Vagina (tissue), 2 donors: ENCODE measurements at regions not wholly inside any gene's neighbourhood (a gene's known extent, or its start where the extent isn't known, plus 50 kb on each side); places are given as distances from the start of the nearest gene placed in this dataset.

Experiments
- POLR2A ChIP-seq, 2 donors: fragments of 450-650 bp; IDR thresholded peaks; one replicate each; pipeline ENCODE4 v1.6.1; 2017; ENCODE audit warnings: antibody characterized with exemption in 2 of 2, mild to moderate bottlenecking in 2 of 2, moderate library complexity in 2 of 2
- POLR2AphosphoS5 ChIP-seq, 2 donors: sonication (generic); formaldehyde crosslinking; IDR thresholded peaks; one replicate each; pipeline ENCODE4 v1.9.0; 2017; ENCODE audit warnings: antibody characterized with exemption in 2 of 2, mild to moderate bottlenecking in 2 of 2, low read depth in 1 of 2; ENCODE audit not compliant: insufficient read depth in 1 of 2
- TF ChIP-seq, protein P1 (sequence below), 3 experiments: fragments of 450-650 bp in 2 of 3; fragments of 200-600 bp in 1 of 3; sonication (generic) in 1 of 3; IDR thresholded peaks; one replicate each; pipeline ENCODE4 v1.5.1; 2017 to 2019; ENCODE audit warnings: antibody characterized with exemption in 3 of 3, mild to moderate bottlenecking in 2 of 3, moderate library complexity in 2 of 3

DNA sequence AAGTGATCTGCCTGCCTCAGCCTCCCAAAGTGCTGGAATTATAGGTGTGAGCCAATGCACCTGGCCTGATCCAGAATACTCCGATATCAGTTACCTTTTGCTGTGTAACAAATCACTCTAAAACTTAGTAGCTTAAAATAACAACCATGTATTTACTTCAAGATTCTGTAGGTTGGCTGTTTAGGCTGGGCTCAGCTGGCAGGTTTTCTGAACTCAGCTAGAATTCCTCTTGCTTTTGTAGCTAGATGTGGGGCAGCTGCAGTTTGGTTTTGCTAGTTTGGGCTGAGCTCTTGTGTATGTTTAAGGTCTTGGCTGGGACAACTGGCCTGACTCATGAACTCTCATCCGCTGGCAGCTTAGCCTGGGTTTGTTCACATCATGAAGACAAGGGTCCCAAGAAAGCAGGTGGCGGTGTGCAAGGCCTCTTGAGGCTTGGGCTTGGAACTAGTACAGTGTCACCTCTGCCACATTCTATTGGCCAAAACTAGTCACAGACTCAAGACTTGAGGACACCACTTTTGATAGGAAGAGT lies 138.3 kb upstream of the SHB start:
- TF ChIP-seq POLR2A (IDR thresholded peaks at IDR 0.05) (no peak), POLR2AphosphoS5 (IDR thresholded peaks at IDR 0.05; ENCODE audit: insufficient read depth in 1 of 2, low read depth in 1 of 2) (no peak)
- TF ChIP-seq, protein P1, sequence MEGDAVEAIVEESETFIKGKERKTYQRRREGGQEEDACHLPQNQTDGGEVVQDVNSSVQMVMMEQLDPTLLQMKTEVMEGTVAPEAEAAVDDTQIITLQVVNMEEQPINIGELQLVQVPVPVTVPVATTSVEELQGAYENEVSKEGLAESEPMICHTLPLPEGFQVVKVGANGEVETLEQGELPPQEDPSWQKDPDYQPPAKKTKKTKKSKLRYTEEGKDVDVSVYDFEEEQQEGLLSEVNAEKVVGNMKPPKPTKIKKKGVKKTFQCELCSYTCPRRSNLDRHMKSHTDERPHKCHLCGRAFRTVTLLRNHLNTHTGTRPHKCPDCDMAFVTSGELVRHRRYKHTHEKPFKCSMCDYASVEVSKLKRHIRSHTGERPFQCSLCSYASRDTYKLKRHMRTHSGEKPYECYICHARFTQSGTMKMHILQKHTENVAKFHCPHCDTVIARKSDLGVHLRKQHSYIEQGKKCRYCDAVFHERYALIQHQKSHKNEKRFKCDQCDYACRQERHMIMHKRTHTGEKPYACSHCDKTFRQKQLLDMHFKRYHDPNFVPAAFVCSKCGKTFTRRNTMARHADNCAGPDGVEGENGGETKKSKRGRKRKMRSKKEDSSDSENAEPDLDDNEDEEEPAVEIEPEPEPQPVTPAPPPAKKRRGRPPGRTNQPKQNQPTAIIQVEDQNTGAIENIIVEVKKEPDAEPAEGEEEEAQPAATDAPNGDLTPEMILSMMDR (IDR thresholded peaks at IDR 0.05) = no peak
